ENCODE measurements at regions not wholly inside any gene's neighbourhood (a gene's known extent, or its start where the extent isn't known, plus 50 kb on each side); places are given as distances from the start of the nearest gene placed in this dataset.
A peak's percentile ranks its signal among the peaks of the same experiment; 100 is the strongest.
"Not testable (repeated sequence)": the region's sequence is repeated elsewhere in the genome, so short reads cannot be mapped to it uniquely, and the experiment has no call there.

- not testable (repeated sequence) for DNase-seq
These were observed 113.1 kb upstream of the CCZ1B start for GRCh38 chr7:6939126-6939525.

DNA sequence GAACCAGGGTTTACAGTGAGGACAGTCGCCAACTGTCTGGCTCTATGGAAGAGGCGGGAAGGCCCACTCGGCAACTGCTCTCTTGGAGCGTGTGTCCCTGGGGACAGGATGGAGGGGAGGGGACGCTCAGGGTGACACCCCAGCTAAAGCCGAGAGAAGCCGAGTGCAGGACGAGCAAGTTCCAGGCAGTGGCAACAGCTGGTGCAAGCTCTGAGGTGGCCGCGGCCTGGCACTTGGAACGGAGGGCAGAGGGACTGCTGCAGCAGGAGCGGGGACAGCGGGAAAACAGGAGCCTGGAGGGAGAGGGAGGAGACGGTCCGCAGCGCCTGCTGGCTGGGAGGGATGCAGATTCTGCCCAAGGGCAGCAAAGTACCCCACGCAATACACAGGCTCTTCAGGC lies 113.8 kb upstream of the CCZ1B start:
- not testable (repeated sequence) for DNase-seq

- not testable (repeated sequence) for DNase-seq
These were observed 120.8 kb upstream of the CCZ1B start for GRCh38 chr7:6946873-6947272.

- DNase-seq: not testable (repeated sequence)
These were observed 124.2 kb upstream of the CCZ1B start for GRCh38 chr7:6950231-6950630.

DNA sequence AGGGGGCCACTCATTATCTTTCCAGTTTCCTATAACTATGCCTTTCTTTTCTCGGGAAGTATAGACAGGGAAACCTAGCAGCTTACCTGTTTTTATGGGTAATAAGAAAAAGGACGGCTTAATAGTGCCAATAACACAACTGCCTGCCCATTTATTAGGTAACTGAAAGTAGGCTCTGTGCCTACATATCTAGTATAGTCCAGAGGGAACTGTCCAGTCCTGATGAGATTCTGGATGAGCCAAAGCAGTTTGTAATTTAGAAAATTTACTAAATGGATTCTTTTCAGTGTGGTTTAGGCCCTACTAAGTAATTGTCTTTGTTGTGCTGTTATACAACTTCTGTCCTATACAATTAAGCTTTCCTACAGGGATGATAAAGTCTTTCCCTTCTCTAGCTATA lies 125.5 kb upstream of the CCZ1B start:
- DNase-seq: not testable (repeated sequence)

GRCh38 chr7:6953138-6953797 lies 127.2 kb upstream of the CCZ1B start:
- DNase-seq: not testable (repeated sequence)

DNA sequence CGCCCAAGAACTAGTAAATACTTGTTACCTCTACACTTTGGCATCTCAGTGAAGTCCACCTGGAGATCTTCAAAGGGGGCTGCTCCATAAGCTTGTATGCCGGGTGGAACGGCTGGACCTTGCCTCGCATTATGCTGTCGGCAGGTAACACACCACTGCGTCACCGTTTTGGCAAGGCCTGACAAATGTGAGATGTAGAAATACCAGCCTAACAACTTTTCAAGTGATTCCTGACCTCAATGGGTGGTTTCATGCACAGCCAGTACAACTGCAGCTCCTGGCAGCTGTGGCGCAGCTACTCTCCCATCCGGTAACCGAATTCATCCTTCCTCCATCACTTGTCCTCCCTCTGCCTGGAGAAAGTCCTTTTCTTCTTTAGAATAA lies 127.7 kb upstream of the CCZ1B start:
- peak; percentile 7 for DNase-seq

GRCh38 chr7:6955385-6955784 lies 129.3 kb upstream of the CCZ1B start:
- not testable (repeated sequence) for DNase-seq

- DNase-seq: not testable (repeated sequence)
These were observed 130.0 kb upstream of the CCZ1B start for GRCh38 chr7:6955990-6956566.

GRCh38 chr7:6958371-6958770 lies 132.3 kb upstream of the CCZ1B start:
- DNase-seq: not testable (repeated sequence)

GRCh38 chr7:6959942-6960341 lies 133.9 kb upstream of the CCZ1B start:
- not testable (repeated sequence) for DNase-seq

DNA sequence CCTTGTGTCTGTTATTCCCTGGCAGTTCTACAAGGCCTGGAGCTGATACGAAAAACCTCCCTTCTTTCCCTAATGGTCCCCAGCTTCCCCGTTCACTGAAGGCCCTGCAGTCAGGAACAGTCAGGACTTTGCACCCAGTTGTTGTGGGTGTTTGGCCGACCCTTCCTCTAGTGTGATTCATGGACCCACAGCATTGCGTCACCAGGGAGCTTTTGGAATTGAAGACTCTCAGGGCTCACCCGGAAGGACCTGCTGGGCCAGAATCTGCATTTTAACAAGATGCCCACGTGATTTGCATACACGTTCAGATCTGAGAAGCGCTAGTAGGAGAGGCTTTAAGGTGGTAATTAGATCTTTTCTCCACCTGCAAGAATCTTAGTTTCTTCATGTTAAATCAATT lies 136.8 kb upstream of the CCZ1B start:
- DNase-seq: not testable (repeated sequence)

- not testable (repeated sequence) for DNase-seq
These were observed 139.0 kb upstream of the CCZ1B start for GRCh38 chr7:6965051-6965450.

- not testable (repeated sequence) for DNase-seq
These were observed 144.1 kb upstream of the CCZ1B start for GRCh38 chr7:6970180-6970579.

DNA sequence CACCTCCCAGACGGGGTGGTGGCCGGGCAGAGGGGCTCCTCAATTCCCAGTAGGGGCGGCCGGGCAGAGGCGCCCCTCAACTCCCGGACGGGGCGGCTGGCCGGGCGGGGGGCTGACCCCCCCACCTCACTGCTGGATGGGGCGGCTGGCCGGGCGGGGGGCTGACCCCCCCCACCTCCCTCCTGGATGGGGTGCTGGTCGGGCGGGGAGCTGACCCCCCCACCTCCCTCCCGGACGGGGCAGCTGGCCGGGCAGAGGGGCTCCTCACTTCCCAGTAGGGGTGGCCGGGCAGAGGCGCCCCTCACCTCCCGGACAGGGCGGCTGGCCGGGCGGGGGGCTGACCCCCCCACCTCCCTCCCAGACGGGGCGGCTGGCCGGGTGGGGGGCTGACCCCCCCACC lies 148.8 kb upstream of the CCZ1B start:
- DNase-seq: not testable (repeated sequence)

- not testable (repeated sequence) for DNase-seq
These were observed 149.3 kb upstream of the CCZ1B start for GRCh38 chr7:6975346-6975745.

DNA sequence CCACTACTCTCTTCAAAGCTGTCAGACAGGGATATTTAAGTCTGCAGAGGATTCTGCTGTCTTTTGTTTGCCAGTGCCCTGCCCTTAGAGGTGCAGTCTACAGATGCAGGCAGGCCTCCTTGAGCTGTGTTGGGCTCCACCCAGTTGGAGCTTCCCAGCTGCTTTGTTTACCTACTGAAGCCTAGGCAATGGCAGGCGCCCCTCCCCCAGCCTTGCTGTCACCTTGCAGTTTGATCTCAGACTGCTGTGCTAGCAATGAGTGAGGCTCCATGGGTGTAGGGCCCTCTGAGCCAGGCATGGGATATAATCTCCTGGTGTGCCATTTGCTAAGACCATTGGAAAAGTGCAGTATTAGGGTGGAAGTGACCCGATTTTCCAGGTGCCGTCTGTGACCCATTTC lies 151.3 kb upstream of the CCZ1B start:
- not testable (repeated sequence) for DNase-seq

DNA sequence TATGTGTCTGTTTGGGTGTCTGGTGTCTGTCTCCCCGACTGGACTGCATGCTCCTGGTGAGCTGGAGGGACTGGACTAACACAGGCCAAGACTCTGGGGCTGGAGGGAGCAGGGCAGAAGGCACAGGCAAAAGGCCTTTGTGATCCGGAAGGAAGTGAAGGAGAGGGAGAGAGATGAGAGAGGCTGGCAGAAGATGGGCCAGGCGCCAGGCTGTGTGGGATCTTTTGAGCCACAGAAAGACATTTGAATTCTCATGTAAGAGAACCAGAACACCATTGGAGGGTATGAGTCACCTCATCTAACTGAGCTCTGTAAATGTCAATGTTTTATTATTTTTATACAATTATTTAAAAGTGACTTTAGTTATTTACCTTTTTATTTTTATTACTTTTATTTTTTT lies 152.3 kb upstream of the CCZ1B start:
- DNase-seq: not testable (repeated sequence)

GRCh38 chr7:6979456-6979855 lies 153.4 kb upstream of the CCZ1B start:
- DNase-seq: not testable (repeated sequence)

GRCh38 chr7:6982375-6982774 lies 156.3 kb upstream of the CCZ1B start:
- DNase-seq: not testable (repeated sequence)

DNA sequence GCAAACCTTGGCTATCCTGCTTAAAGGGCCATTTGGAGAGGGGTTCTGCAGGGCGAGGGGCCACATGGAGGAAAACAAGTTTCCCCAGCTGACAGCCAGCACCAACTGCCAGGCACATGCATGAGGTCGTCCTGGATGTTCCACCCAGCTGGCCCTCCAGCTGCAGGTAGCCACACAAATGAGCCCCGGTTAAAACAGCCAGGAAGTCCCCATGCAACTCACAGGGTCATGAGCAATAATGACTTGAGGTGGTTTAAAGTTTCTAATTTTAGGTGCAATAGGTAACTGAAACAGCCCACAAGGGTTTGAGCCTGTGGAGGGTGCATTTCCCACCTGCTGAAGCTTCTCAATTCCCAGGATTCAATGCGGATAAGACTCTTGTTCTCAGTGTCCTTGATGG lies 160.8 kb upstream of the CCZ1B start:
- not testable (repeated sequence) for DNase-seq

DNA sequence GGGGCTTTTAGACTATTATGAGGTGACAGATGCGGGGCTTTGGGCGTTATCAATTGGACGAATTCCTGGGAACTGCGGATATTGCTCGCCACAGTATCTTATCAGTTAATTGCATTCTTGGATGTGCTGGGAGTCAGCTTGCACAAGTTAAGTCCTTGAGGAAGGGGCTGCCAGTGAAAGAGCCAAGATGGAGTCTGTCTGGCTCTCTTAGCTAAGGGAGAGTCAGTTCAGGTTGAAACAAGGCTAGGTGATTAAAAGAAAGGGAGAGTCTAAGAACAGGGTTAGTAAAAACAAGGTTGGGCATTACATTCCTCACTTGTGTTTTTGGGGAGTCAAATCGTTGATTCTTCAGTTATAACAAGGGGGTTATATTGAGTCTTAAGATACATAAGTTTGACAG lies 162.5 kb upstream of the CCZ1B start:
- DNase-seq: not testable (repeated sequence)

DNA sequence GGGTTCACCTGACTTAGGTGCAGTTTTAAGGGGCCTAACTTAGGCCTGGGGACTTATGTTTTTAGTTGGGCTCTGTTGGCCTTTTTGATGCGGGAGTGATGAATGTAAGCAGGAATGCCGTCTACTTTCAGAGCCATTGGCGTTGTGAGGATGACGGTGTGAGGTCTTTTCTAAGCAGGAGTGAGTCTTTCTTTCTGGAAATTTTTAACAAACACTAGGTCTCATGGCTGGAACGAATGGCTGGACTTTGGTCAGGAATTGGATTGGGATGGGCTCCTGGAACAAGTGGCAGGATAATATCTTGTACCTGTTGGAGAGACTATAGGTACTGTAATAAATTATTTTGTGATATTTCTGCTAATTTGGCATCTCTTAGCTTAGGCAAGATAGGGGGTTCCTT lies 163.9 kb upstream of the CCZ1B start:
- DNase-seq: not testable (repeated sequence)
